Glomerular endothelial cell (primary cell): ENCODE measurements at regions not wholly inside any gene's neighbourhood (a gene's known extent, or its start where the extent isn't known, plus 50 kb on each side); places are given as distances from the start of the nearest gene placed in this dataset.
"Not testable (repeated sequence)": the region's sequence is repeated elsewhere in the genome, so short reads cannot be mapped to it uniquely, and the experiment has no call there.

ENCODE experiments used
- DNase-seq: peaks from one replicate; pipeline ENCODE4 v3.0.0-alpha.2; 2011; ENCODE audit warnings: low read depth, low spot score; ENCODE audit errors: extremely low read depth

DNA sequence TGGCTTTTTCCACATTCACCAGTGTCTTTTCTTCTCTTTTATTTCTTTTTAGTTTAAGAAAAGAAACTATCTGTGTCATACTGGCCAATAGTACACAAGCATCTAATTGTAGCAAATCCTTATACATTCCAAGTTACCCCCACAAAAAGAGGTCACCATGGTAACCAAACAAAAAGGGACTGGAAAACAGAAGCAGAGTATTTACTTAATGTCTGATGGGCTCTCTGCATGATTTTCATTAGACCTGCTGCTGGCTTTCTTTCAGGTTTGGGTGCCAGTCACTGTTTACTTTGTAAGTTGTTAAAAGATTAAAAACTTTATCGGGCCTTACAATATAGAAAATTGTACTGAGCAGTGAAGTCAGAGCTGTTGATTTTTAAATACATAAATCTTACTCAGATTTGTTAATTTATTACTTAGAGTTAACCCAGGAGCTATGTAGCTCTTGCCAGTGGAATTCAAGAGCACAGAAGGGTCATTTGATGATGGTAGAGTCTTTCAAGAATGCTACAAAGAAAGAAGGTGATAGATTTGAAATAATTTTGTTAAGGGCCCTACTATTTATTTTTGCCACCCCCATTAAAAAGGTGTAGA, 123.9 kb downstream of the BRMS1L start:
- DNase-seq = no peak

DNA sequence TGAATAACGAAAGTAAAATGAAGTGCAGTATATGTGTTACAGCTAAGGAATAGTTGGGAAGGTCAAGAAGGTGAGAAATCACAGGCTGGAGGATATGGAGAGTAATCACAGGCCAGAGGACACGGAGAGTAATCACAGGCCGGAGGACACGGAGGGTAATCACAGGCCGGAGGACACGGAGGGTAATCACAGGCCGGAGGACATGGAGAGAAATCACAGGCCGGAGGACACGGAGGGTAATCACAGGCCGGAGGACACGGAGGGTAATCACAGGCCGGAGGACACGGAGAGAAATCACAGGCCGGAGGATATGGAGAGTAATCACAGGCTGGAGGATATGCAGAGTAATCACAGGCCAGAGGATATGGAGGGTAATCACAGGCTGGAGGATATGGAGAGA, 121.8 kb downstream of the BRMS1L start:
- not testable (repeated sequence) for DNase-seq

DNA sequence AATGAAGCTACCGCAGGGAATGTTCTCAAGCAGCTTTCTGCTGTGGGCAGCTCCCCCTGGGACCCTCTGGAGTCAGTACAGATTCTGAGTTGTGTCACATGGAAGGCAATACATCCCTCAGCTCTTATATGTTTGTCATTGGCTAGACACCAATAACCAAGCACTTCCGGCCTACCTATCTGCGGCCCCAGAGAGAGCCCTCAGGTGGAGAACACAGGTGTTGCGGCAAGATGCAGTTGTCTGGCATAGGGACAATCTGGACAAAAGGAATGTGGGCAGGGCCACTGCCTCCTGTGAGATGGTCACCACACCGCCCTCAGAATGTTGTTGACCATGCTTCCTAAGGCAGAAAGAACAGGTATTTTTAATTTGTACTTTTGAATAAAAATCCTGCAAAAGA, 118.7 kb downstream of the BRMS1L start:
- DNase-seq = no peak

DNA sequence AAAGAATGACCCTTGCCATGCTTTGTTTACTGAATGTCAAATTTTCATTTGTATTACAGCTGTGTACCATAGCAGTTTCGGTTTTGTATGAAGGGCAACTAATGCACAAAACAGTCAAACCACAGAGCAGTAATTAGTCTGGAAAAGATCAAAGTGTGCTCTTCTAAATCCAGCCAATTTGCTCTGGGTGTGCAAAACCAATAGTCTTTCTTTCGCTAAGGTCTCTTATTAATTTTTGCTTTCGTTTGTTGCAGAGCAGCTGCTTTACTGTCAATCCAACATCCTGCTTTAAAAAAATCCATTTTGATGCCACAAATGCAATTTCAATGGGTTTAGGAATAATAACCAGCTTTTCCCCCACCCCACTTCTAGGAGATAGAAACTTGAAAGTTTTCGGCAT, 114.2 kb downstream of the BRMS1L start:
- DNase-seq = no peak

DNA sequence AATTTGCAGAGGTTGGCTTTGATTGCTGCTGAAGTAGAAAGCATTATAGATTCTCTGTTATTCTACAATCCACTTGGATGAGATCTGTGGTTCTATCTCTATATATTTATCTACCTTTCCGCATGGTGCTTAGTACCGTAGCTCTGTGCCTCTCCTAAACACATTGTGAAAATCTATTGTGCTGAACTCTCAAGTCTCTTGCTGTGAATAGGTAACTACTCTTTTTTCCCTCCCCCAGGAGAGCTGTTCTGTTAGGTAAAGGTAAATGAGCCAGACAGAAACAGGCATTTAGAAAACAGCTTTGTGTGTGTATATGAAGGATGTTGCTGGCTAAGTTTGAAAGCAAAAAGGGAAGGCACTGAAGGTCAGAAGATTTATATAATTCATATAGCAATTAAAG, 112.6 kb downstream of the BRMS1L start:
- DNase-seq = no peak

DNA sequence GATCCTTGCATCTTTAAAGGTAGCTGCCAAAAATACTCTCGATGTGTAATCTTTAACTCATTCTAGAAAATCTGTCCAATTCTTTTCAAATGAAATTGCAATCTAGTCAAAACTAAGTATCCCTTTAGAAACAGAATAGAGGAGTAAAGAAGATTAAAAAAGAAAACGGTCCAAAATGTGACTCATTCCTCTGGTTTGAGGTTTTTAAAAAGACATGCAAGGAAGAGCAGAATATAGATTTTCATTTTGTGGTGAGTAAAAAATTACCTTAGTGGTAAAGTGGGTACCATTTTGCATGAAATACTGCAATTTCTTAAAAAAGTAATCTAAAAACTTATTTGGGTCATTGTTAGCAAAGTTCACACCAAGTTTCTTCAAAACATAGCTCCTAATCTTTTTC, 108.4 kb downstream of the BRMS1L start:
- DNase-seq = no peak

DNA sequence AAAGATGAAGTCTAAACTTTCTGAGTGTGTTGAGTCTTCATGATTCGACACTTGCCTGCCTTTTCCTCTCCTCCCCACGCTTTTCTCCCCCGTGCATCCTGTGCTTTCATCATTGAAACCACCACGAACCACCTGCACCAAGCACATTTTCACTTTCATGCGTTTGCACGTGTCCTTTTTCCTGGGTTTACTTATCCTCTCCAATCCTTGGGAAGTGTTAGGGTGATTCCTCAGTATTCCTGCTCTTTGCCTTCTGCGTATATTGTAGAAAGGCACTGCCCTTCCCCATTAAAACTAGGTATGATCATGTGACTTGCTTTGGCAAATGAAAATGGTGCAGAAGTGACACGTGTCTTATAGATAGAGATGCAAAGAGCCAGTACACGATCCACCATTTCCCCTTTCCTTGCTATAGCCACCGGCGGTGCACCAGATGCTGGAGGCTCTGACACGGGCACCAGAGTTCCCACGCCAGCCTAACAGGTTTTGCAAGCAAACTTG, 106.6 kb downstream of the BRMS1L start:
- no peak for DNase-seq

DNA sequence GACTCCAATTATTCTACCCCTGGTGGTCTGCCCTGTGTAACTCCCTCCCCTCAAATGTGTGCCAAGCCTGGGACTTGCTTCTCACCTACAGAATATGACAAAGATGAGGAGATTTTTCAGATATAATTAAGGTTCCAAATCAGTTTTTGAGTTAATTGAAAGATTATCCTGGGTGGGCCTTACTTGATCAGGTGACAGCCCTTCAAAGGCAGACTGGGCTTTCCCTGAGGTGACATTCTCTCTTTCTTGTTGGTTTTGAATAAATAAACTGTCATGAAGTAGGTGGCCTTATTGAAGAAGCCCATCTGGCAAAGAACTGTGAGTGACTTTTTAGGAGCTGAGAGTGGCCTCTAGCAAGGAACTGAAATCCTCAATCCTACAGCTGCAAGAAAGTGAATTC, 106.0 kb downstream of the BRMS1L start:
- DNase-seq = no peak

DNA sequence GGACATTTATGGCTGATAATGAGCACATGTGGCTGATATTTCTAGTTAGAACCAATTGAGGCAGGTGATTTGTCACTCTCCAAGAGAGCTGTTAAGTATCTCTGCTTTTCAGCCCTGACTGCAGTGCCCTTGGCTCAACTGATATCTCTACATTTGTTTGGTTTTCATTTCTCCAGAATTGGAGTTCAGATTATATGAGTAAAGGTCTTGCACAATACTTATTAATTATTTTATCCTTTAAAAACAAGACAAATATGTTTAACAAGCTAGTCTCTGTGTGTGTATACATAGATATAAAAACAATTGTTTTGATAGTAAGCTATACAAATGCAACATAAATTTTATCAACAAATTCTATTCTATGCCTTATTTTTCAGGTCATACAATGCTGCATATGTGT, 105.2 kb downstream of the BRMS1L start:
- DNase-seq = no peak

DNA sequence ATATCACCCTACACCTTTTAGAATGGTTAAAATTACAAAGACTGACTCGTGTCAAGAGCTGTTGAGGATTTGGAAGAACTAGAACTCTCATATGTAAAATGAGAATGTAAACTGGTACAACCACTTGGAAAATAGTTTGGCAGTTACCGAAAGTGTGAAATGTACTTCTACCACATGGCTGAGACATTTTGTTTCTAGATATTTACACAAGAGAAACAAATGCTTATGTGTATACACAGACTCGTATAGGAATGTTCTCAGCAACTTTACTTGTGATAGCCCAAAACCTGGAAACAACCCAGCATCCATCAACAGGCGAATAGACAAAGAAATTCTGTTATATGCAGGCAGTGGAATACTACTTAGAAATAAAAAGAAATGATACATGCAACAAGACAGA, 103.0 kb downstream of the BRMS1L start:
- DNase-seq = no peak

DNA sequence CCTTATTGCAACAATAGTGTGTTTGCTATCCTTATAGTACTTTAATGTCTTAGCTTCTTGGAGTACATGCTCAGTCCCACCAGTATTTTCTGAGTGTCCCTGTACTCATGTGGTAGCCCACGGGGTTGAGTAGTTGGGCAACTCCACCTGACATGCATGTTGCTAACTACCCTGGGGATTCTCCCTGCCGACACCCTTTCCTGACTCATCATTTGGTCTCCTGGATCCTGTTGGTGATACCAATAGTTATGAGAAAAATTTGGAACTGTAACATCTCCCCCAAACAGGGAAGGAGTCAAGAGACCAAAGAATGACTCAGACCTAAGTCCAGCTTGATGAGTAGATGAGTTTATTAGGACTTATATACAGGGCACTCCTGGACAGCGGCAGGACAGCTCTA, 101.6 kb downstream of the BRMS1L start:
- DNase-seq = no peak

DNA sequence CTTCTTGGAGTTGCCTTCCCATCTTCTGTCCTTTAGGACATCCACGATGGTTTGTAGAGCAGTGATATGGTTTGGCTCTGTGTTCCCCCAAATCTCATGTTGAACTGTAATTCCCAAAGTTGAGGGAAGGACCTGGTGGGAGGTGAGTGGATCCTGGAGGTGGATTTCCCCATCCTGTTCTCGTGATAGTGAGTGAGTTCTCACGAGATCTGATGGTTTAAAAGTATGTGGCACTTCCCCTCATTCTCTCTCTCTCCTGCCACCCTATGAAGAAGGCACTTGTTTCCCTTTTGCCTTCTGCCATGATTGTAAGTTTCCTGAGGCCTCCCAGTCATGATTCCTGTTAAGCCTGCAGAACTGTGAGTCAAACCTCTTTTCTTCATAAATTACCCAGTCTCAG, 99.2 kb downstream of the BRMS1L start:
- no peak for DNase-seq

DNA sequence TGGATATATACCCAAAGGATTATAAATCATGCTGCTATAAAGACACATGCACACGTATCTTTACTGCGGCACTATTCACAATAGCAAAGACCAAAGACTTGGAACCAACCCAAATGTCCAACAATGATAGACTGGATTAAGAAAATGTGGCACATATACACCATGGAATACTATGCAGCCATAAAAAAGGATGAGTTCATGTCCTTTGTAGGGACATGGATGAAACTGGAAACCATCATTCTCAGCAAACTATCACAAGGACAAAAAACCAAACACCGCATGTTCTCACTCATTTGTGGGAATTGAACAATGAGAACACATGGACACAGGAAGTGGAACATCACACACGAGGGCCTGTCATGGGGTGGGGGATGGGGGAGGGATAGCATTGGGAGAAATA, 96.5 kb downstream of the BRMS1L start:
- DNase-seq = not testable (repeated sequence)

DNA sequence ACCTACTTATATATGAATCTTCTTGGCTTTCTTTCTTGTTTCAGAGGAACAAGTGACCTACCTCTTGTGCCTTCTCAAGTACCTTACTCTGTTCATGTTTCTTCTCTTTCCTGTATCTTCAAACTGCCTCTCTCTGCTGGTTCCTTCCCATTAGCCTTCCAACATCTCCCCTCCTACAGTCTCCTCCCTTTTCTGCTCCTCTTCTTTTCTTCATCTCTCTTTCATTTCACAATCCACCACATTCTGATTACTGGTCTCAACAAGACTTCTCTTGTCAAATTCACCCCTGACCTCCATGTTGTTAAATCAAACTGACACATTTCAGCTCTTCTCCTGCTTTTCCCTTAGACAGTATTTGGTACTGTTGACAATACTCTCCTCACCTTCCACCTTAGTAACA, 95.6 kb downstream of the BRMS1L start:
- no peak for DNase-seq
